ENCODE measurements at regions not wholly inside any gene's neighbourhood (a gene's known extent, or its start where the extent isn't known, plus 50 kb on each side); places are given as distances from the start of the nearest gene placed in this dataset.
A peak's percentile ranks its signal among the peaks of the same experiment; 100 is the strongest.
"Not testable (repeated sequence)": the region's sequence is repeated elsewhere in the genome, so short reads cannot be mapped to it uniquely, and the experiment has no call there.

DNA sequence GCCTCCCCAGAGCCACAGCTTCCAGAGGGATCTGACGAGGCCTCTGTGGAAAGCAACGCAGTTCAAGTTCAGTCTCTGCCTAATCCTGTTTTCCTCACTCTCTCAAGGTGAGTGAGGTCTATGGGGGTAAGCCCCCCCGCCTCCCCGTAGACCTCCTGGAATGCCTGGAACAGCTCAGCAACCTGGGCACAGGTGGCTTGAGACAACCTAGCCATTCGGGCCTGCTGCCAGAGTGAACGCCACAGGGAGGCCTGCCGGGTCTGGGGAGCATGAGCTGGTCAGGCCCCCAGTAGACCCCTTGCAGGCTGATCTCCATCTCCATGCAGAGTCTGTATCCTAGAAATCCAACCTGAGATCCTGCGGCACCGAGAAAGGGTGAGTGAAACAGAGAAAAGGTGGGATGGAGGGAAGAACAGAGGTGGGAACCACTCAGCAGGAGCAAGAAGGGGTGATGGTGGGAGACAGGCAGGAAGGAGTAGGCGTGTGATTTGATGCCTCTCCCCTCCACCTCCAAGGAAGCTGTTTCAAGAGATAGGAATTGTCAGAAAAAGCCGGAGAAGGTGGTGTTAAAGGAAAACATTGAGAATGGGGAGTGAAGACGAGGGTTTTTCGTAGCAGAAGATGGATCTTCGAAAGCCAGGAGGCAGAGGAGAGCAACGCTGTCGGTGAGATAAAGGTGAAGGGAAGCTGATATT is 123.1 kb upstream of the PRMT8 start:
- FAIRE-seq (peak; percentile 40), DNase-seq (ENCODE audit: low spot score) (no peak)

DNA sequence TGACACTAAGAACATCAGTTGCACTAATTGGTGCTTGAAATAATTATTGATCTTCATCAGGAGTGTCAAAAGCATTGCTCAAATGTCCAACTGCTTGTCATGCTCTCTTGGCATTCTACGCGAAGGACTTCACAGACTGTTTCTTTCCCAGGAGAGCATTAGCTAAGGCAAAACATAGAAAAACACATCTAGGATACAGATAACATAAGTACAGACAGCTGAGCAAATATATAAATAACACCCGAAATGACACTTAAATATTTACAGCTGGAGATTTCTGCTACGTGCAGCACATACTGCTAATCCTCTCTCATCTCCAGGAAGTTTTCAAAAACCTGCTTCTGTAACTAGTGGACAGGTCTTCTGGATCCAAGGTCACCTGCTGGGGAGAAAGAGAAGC is 120.0 kb upstream of the PRMT8 start:
- FAIRE-seq (no peak), DNase-seq (ENCODE audit: low spot score) (no peak)

DNA sequence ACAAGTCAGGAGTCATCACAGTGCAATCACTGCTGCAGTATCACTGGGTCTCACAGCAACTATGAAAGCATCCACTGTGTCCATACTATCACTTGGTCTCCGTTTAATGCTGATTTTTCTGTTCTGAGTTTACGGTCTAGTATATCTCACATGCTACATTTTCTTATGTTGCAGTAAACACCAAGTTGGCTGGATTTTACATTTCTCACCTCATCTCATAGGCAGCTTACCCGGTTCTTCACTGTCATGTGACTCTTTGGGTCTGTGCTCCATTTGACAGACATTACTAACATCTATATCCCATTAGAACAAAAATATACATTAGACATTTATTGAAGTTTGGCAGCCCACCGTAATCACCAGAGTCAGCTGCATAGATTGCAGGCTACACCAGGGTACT is 115.7 kb upstream of the PRMT8 start:
- FAIRE-seq (no peak), DNase-seq (ENCODE audit: low spot score) (no peak)

DNA sequence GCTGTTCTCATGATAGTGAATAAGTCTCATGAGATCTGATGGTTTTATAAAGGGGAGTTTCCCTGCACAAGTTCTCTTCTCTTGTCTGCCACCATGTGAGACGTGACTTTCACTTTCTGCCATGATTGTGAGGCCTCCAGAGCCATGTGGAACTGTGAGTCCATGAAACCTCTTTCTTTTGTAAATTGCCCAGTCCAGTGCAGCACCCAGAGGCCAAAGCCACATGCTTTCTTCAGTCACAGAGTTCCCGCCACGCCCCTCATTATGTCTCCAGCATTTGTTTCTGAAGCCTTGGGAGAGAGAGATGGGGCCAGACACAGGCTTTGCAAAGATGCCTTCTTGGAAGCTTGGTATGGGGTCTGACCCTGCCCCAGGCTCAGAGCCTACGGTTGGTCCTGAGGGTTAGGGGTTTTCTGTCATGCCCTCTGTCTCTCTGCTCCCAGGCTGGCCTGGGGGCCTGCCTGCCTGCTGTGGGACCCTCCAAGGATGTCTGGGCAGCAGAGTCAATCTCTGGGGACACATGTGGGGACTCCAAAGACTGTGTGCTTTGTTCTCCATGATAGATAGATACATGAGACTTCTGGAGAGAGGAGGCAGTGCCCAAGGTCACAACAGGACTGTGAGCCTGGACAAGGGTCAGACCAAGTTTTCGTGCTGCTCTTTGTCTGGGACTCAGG is 114.1 kb upstream of the PRMT8 start:
- FAIRE-seq (peak; percentile 55), DNase-seq (ENCODE audit: low spot score) (no peak)

DNA sequence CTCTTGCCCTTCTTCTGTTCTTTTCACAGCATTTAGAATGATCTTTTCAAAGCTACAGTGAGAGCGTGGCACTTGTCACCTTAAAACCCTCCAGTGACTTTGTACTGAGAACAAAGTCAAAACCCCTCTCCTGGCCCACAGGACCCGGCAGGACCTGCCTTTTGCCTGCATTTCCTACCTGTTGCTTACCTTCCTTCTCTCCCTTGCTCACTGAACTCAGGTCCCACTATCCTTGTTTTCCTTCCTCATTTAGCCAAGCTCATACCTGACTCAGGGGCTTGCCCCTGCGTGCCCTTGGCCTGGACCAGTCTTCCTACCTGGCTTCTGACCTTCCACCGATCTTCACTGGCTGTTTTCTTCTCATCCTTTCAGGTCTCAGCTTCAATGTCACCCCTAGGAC is 112.3 kb upstream of the PRMT8 start:
- no peak for DNase-seq (ENCODE audit: low spot score)
- FAIRE-seq: peak; percentile 59

DNA sequence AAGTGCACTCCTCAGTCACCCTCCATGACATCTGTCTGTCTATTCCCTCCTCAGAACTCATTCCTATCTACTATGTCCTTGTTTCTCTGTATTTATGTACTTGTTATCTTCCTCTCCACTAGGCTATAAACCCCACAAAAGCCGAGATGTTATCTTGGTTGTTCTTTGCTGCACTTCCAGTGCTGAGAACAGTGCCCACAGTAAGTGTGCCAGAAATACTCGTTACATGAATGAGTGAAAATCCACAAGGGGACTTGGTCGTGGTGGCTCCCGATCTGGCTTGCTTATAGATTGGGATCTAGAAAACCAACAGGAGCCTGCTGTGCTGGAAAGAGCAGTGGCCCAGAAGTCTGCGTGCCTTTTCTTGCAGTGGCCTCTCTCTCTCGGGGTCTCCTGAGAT is 111.9 kb upstream of the PRMT8 start:
- FAIRE-seq (no peak), DNase-seq (ENCODE audit: low spot score) (no peak)

DNA sequence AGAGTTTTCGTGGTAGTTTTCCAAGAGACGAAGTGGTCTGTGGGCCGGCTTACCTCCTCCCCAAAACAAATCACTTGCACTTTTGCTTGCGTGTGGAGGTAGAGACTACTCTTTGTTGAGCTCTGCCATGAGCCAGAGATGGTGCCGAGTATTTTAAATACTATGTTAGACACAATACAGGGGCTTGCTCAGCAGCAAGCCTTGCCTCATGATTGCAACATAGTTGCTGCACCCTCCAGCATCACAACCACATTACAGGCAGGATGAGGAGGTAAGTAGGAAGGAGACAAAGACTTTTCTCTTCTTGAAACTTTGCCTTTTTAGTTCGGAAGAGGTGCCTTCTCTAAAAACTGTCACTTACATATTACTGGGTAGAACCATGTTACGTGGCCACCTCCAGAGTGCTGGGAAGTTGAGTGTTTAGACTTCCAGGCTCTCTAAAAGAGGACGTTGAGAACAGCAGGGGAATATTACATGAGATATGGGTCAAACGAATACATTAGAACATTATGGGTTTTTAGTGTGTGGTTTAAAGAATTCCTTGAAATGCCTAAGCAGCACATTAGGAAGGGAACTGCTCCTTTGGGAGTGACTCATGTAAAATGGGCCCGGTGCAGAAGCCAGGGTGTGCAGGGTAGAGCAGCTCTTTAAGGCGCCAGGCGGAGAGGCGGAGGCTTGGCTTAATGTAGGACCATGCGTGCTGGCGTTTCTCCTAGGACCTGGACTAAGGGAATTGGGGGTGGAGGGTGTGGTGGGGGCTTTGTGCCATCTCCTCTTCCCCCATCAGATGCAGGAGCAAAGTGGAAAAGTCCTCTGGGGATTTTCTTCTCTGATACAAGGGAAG is 110.6 kb upstream of the PRMT8 start:
- DNase-seq (ENCODE audit: low spot score) (no peak), FAIRE-seq (peak; percentile 59)

DNA sequence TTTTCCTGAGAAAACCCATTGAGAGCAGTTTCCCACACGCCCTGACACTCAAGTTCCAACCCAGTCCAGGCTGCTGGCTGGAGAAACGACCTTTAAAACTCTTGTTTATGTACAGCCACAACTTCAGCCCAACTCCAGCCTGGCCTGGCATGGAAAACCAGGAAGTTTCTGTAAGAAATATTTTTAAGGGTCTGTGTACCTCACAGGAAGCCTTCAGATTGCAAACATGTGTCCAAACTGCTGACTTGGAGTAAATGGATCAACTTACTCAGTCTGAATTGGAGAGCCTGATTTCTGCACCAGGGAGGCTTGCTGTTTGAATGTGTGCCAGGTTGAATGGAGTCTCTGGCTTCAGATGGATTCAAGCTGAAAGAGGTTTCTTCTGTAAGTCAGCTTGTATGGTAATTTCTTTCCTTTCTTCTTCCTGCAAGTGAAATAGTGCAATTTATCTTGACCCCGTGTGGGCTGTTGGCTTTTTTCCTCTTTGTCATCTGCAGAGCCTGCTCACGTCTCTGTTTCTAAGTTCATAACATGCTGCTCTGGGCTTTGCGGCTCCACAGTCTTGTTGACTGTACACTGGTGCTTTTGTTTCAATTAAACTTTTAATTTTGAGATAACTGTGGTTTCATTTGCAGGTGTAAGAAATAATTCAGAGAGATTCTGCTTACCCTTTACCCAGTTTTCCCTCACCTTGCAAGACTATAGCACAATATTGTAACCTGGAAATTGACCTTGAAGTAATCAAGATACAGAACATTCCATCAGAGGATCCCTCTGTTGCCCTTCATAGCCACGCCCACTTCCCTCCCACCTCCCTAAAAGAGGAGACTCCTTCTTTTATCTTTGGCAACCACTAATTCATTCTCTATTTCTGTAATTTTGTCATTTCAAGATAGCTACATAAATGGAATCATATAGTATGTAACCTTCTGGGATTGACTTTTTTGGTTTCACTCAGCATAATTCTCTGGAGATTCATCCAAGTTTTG is 109.7 kb upstream of the PRMT8 start:
- FAIRE-seq: no peak
- no peak for DNase-seq (ENCODE audit: low spot score)

DNA sequence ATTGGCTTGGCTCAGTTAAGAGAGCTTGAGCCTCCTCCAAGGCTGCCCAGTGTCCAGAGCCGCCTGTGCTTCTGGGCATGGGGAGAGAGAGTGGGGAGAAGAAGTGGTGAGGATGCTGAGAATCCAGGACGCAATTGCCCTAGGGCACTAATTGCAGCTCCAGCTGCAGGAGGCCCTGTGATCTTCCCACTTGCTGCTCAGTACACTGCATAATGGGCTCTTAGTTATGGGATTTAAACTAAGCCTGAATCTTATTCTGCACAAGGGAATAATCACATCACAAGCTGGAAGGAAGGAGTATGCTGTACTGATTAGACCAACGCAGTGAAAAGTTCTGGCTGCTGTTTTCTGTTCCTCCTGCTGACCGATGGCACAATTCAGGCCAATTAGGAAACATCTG is 101.0 kb upstream of the PRMT8 start:
- DNase-seq (ENCODE audit: low spot score) (no peak), FAIRE-seq (peak; percentile 17)

DNA sequence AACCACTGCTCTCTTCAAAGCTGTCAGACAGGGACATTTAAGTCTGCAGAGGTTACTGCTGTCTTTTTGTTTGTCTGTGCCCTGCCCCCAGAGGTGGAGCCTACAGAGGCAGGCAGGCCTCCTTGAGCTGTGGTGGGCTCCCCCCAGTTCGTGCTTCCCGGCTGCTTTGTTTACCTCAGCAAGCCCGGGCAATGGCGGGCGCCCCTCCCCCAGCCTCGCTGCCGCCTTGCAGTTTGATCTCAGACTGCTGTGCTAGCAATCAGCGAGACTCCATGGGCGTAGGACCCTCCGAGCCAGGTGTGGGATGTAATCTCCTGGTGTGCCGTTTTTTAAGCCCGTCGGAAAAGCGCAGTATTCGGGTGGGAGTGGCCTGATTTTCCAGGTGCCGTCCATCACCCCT is 93.4 kb upstream of the PRMT8 start:
- DNase-seq (ENCODE audit: low spot score); FAIRE-seq: not testable (repeated sequence)

DNA sequence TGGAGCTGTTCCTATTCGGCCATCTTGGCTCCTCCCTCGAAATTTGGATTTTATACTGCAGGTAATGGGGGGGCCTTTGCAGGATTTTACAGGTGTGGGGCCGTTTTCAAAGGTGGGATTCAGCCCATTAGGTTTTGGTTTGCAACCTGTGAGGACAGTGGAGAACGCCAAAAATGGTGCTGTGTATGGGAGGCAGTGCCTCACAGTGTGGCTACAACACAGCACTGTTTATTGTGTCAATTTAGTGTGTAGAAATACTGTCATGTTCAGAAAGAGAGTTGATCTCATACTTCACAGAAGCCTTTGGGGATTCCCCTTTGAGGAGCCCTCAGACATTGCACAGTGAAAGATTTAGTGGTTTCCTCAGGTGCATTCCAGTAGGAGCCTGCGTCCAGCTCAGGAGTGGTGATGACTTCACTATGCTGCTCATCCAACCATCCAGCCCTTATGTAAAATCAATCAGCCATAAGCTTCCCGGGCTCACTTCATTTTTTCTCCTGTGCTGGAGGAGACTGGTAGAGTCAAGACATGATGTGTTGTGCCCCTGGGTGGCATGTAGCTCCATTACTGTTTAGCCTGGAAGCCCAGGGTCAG is 92.7 kb upstream of the PRMT8 start:
- FAIRE-seq (no peak), DNase-seq (ENCODE audit: low spot score) (no peak)

DNA sequence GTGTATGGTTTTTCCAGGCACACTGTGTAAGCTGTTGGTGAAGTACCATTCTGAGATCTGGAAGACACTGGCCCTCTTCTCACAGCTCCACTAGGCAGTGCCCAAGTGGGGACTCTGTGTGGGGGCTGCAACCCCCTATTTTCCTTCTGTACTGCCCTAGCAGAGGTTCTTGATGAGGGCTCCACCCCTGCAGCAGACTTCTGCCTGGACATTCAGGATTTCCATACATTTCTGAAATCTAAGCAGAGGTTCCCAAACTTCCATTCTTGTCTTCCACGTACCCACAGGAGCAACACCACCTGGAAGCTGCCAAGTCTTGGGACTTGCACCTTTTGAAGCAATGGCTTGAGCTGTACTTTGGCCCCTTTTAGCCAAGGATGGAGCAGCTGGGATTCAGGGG is 85.2 kb upstream of the PRMT8 start:
- FAIRE-seq: no peak
- no peak for DNase-seq (ENCODE audit: low spot score)

DNA sequence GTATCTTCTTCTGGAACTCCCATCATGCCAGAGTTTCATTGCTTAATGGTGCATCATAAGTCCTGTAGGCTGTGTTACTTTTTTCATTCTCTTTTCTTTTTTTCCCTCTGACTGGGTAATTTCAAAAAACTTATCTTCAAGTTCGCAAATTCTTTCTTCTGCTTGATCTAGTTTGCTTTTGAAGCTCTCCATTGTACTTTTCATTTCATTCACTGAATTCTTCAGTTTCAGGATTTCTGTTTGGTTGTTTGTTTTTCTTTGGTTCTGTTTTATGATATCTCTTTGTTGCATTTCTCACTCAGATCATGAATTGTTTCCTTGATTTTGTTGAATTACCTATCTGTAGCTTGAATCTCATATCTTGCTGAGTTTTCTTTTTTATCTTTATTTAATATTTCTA is 83.3 kb upstream of the PRMT8 start:
- DNase-seq (ENCODE audit: low spot score): no peak
- no peak for FAIRE-seq

DNA sequence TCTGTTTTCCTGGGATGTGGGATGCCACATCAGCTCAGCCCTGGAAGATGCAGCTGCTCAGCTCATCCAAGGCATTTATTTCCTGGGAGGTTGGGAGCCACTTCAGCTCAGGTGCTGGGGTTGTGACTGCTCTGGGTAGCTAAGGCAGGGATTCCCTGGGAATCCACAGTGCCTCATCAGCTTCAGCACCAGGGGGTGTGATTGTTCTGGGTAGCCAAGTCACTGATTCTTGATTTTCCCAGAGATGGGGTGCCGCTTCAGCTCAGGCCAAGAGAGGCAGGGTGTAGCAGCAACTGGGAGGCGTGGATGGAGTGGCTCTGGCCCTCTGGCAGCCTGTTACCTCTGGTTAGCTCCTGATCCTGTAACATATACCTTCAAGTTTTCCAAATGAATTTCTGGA is 81.3 kb upstream of the PRMT8 start:
- FAIRE-seq: peak; percentile 42

DNA sequence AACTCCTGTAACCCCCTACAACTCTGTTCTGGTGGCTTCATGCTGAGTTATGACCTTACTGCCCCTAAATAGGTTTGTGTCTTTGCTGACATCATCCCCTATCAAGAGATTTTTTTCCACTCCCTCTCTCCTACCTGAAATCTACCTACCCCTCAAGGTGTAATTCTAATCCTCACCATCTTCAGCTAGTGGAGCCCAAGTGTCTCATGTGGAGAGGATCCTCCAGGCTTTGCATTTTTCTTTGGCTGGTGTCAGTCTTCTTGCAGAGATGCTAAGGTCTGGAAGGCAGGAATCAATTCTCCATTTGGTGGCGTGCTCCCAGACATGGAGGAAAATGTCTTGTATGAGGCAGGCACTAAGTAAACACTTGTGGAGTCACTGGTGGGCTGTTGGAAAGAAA is 74.8 kb upstream of the PRMT8 start:
- FAIRE-seq (no peak), DNase-seq (ENCODE audit: low spot score) (peak; percentile 4)

More for the DNA sequence above, 81.3 kb upstream of the PRMT8 start:
- DNase-seq (ENCODE audit: low spot score): no peak

DNA sequence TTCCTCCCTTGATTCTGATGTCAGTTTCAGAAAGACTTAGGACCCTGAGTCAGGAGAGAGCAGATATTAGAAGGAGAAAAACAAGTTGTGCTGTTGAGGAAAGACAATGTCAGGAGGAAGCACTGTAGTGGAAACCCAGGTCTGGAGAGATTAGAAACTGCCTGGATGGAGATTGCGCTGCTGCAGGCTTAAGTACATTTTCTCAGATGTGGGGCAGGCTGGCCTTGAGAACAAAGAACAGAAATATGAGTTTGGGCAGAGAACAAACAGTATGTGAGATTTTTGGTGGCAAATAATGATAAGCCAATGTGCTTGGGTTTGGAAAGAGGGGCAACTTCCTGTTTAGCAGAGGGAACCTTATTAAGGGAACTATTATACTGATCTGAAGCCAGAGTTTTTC is 74.3 kb upstream of the PRMT8 start:
- FAIRE-seq: no peak

DNA sequence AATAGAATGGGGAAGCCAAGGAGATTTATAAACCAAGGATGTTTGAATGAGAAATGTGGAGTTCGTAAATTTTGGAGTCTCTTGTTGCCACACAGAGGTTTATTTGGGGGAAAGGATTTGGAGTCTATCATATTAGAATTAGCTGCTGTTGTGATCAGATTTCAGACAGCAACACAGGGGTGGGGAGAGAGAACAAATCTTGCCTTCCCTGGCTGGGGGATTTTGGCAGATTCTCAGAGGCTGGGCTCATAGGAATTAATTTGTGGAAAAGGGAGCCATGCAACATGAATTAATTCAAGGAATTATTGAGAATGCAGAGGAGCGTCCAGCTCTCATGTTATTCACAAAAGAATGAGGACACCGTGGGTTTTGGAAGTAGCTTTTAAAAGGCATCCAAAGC is 73.9 kb upstream of the PRMT8 start:
- DNase-seq (ENCODE audit: low spot score) (no peak), FAIRE-seq (no peak)

More for the DNA sequence above, 74.3 kb upstream of the PRMT8 start:
- DNase-seq (ENCODE audit: low spot score): no peak

DNA sequence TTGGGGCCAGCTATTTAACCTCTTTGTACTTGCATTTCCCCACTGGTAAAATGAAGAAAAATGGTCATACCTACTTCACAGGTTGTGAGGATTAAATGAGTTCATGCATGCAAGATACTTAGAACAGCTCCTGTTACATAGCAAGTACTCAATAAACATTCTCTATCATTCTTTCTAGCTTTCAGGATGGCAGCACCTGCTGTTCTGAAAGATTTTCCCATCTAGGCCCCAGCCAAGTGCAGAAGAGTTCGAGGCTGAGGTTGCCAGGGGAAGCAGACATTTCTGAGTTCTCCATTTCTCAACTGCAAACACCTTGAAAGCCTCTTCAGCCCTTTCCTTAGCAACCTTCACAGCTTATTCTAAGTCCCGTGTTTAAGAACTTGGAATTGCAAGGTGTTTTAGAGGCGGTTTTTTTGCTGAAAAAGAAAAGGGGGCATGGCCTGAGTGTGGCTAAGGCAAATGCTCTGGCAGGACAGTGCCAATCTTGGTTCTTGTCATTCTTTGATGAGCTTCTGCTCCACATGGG is 73.0 kb upstream of the PRMT8 start:
- DNase-seq (ENCODE audit: low spot score) (no peak), FAIRE-seq (no peak)

DNA sequence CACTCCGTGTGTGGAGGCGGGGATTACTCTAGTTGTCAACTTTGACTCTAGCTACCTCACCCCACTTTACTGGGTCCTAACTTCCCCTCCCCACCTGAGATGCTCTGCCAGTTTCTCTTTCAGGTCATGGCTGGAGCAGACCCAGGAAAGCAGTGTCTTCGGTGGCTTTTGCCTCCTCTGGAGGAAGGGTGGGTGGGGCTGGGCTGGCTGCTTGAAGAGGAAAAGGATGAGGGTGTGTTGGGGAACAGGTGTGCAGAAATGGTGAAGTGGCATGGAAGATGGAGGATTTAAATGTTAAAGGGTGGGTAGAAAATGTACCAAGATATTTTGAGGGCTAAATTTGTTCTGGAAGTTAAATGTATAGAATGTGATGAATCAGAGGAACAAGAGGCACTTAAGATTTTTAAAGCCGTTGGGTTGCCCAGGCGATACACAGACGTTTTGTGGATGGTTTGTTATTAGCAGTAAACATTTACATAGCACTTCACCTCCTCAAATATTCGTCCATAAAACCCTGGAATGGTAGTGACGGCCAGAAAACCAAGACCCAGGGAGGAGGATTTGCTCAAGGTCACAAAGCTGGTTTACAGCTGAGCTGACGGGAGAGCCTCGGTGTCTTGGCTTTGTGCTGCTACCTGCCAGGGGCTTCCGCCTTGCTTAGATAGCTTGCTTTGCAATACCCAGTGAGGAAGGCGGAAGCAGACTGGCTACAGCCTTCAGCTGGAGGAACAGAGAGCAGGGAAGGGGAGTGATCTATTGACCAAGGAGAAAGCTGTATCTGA is 72.2 kb upstream of the PRMT8 start:
- peak; percentile 74 for FAIRE-seq
- DNase-seq (ENCODE audit: low spot score): peak; percentile 2

DNA sequence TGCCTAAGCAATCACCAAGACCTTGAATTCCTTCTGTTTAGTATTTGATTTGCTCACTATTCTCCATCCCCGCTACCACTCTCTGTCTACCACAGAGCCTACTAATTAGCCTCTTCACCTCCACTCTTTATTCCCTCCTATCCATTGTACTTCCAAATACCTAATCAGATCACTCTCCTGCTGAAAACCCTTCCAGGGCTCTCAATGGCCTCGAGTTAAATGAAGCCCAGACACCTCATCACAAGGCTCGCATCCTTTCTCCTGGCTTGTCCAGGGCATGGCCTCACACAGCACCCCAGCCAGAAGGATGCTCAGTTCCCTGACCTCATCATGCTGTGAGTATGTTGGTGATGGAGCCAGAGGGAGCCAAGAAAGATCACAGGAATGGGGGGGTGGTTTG is 71.4 kb upstream of the PRMT8 start:
- DNase-seq (ENCODE audit: low spot score) (no peak), FAIRE-seq (no peak)
